Right cardiac atrium (tissue), 5 donors: ENCODE measurements at regions not wholly inside any gene's neighbourhood (a gene's known extent, or its start where the extent isn't known, plus 50 kb on each side); places are given as distances from the start of the nearest gene placed in this dataset.
"Not testable (repeated sequence)": the region's sequence is repeated elsewhere in the genome, so short reads cannot be mapped to it uniquely, and the experiment has no call there.

Experiments used
- ATAC-seq, 2 donors: fragments of 200-7000 bp; cut with Tn5 transposase; one replicate each; pipeline versions ENCODE4 v1.8.0 to v1.9.1; 2020; ENCODE audit warnings: moderate library complexity in 2 of 2, mild to moderate bottlenecking in 1 of 2
- DNase-seq, 3 donors: peaks; one replicate each; pipeline ENCODE4 v3.0.0-alpha.2; 2020
- H3K27ac ChIP-seq: one replicate; pipeline ENCODE4 v1.5.1; 2013; ENCODE audit warnings: mild to moderate bottlenecking, low read length, control low read depth, moderate library complexity
- H3K27me3 ChIP-seq: one replicate; pipeline ENCODE4 v1.6.1; 2013; ENCODE audit not compliant: control insufficient read depth, insufficient read depth
- H3K4me1 ChIP-seq: one replicate; pipeline ENCODE4 v1.6.1; 2013; ENCODE audit warnings: low read length; ENCODE audit not compliant: control insufficient read depth, insufficient read depth
- H3K4me3 ChIP-seq: one replicate; pipeline ENCODE4 v1.5.1; 2013; ENCODE audit warnings: low read length, control low read depth
- H3K9me3 ChIP-seq: one replicate; pipeline ENCODE4 v1.6.1; 2013; ENCODE audit warnings: low read length; ENCODE audit not compliant: control insufficient read depth
- WGBS: extraction: QIAGEN DNeasy Blood & Tissue Kit; methylation state at CpG from one replicate; pipeline ENCODE4 v1.1.7; 2013; 5-methylcytosine and 5-hydroxymethylcytosine counted together
- intact Hi-C, 4 donors: fragments of 100-400 bp; cut with DNase I; formaldehyde crosslinking; loops; one replicate each; pipeline versions ENCODE4 v1.11.0 to v1.14.0; 2022 to 2023
- donor health status: healthy with polysubstance abuse.
- donor health status: DM: no; HTN: yes; CAD: no.
- donor health status: DM: no; HTN: no; CAD: no.
- donor health status: DM: no; HTN: yes; CAD: no; lungs with severe emphysema.
- donor health status: DM: yes; HTN: yes; CAD: no.

DNA sequence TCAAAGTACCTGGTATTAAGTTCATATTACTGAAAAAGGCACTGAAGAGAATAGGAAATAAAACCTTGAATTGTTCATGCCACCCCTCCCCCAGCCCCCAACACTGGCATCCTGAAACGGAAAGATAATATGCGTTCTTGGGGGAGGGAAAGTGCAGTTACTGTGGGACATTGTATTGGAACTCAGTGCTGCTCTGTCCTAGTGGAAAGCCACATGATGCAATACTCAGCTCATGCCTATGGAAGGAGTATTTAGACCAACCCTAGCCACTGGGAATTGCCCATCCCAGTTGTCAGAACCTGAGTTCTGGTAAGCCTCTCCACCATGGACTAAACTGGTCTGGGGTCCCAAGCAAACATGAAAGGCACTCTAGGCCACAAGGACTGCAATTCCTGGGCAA is 680.8 kb upstream of the BCHE start:
- H3K4me3 ChIP-seq, result no peak overlapping the region
- intact Hi-C loops, result no loop called here
- no peaks in the 10 kb centered on the region for H3K27me3 ChIP-seq
- no peaks in the 10 kb centered on the region for H3K9me3 ChIP-seq
- H3K27ac ChIP-seq, result no peak overlapping the region
- DNase-seq (no peak), ATAC-seq (no peak)
- 93% methylated on average over 2 of the region's 2 CpGs for WGBS
- H3K4me1 ChIP-seq, result no peaks in the 10 kb centered on the region

DNA sequence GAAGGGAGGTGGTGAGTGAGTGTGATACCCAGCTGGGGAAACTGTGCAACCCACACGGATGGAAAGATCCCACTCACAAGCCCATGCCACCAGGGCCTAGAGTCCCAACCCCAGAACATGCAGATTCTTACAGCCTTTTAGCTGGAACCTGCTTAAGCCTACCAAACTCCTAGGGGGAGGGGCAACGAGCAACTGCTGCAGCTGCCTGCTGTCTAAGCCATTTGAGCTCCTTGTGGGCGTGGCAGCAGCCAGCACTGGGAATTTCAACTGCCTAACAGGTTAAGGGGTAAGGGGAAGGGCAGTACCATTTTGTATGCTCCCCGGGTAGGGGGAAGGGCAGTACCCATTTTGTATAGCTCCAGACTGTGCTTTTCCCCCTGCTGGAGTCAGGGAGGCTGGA is 673.2 kb upstream of the BCHE start:
- no peaks in the 10 kb centered on the region for H3K9me3 ChIP-seq
- no peak for DNase-seq
- no peak for ATAC-seq
- 56% methylated on average over 4 of the region's 4 CpGs for WGBS
- no peak overlapping the region for H3K4me3 ChIP-seq
- H3K27ac ChIP-seq, result no peak overlapping the region
- H3K4me1 ChIP-seq, result no peaks in the 10 kb centered on the region
- intact Hi-C loops, result no loop called here
- H3K27me3 ChIP-seq, result no peaks in the 10 kb centered on the region

DNA sequence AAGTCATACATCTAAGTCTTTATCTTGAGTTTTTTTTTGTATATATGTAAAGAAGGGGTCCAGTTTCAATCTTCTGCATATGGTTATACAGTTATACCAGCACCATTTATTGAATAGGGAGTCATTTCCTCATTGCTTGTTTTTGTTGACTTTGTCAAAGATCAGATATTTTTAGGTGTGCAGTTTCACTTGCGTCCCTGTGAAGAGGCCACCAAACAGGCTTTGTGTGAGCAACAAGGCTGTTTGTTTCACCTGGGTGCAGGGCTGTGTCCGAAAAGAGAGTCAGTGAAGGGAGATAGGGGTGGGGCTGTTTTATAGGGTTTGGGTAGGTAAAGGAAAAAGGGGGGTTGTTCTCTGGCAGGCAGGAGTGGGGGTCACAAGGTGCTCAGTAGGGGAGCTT is 663.2 kb upstream of the BCHE start:
- H3K9me3 ChIP-seq, H3K27ac ChIP-seq, ATAC-seq, H3K4me1 ChIP-seq, H3K27me3 ChIP-seq, DNase-seq, H3K4me3 ChIP-seq, intact Hi-C loops: not testable (repeated sequence)
- 83% methylated on average over 2 of the region's 2 CpGs for WGBS

- Histone ChIP-seq H3K27me3 (no peaks in the 10 kb centered on the region), H3K9me3 (no peaks in the 10 kb centered on the region), H3K4me1 (no peaks in the 10 kb centered on the region), H3K4me3 (no peak overlapping the region), H3K27ac (no peak overlapping the region)
- DNase-seq (no peak), ATAC-seq (no peak)
- 62% methylated on average over 3 of the region's 3 CpGs for WGBS
- intact Hi-C loops, result no loop called here
These were observed 662.4 kb upstream of the BCHE start for GRCh38 chr3:166499636-166500035.

DNA sequence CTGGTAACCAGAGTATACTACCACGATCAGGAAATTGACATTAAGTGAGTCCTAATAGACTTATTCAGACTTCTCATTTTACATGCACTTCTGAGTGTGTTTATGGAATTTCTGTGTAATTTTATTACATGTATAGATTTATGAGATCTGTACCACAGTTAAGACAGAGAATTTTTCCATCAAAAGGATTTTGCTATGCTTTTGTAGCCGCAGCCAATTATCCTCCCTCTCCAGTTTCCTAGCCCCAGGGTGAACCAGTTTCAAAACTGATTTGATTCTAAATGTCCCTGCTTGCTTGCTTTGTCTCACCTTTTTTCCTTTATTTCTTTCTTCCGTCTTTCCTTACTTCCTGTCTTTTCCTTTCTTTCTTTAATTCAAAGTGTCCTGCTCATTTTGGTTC is 661.2 kb upstream of the BCHE start:
- no peak for ATAC-seq
- H3K9me3 ChIP-seq, result no peaks in the 10 kb centered on the region
- H3K27ac ChIP-seq, result no peak overlapping the region
- intact Hi-C loops, result no loop called here
- WGBS, result 58% methylated on average over 3 of the region's 3 CpGs
- no peaks in the 10 kb centered on the region for H3K27me3 ChIP-seq
- no peak overlapping the region for H3K4me3 ChIP-seq
- no peaks in the 10 kb centered on the region for H3K4me1 ChIP-seq
- no peak for DNase-seq

- Histone ChIP-seq H3K27ac (no peak overlapping the region), H3K4me1 (no peaks in the 10 kb centered on the region), H3K27me3 (no peaks in the 10 kb centered on the region), H3K4me3 (no peak overlapping the region), H3K9me3 (no peaks in the 10 kb centered on the region)
- ATAC-seq, result no peak
- intact Hi-C loops, result no loop called here
- DNase-seq, result no peak
- 93% methylated on average over 10 of the region's 10 CpGs for WGBS
These were observed 652.6 kb upstream of the BCHE start for GRCh38 chr3:166489826-166490225.

DNA sequence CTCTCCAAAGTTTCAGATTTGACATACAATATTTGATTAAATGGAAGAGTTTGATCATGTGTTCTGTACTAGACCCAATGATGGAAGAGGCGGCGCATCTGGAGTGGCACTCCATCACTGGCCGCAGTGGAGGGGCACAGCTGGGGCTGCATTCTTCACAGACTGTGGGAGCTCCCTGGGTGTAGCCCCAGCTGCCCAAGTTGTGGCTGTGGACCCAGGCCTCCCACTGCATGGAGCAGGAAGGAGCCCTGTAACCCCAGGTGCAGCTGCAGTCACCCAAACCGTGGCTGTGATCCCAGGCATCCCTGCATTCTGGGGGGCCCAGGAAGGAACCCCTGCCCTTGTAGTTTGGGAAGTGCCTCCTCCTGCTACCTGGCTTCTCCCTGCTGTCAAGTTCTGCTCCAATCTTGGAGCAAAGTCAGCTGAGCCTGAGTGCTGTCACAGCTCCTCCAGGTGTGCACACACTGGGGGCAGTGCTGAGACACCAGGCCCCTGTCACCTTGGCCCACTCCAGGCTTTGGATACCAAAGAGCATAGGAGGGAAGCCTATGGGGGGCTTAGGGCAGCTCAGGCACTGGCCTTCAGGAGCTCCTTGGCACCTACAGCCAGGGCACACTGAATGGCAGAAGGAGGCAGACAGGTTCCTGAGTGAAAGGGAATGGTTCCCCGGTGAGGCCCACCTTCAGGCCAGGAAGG is 651.9 kb upstream of the BCHE start:
- DNase-seq, result no peak
- no peaks in the 10 kb centered on the region for H3K4me1 ChIP-seq
- H3K27me3 ChIP-seq, result no peaks in the 10 kb centered on the region
- no peak overlapping the region for H3K4me3 ChIP-seq
- intact Hi-C loops, result no loop called here
- H3K9me3 ChIP-seq, result no peaks in the 10 kb centered on the region
- ATAC-seq, result peak in 1 of 2 donors; percentile 19
- no peak overlapping the region for H3K27ac ChIP-seq
- WGBS, result 86% methylated on average over 5 of the region's 5 CpGs

GRCh38 chr3:166484470-166484869 is 647.2 kb upstream of the BCHE start:
- no peaks in the 10 kb centered on the region for H3K4me1 ChIP-seq
- no peak overlapping the region for H3K4me3 ChIP-seq
- no peaks in the 10 kb centered on the region for H3K9me3 ChIP-seq
- intact Hi-C loops, result no loop called here
- 81% methylated on average over 3 of the region's 3 CpGs for WGBS
- H3K27me3 ChIP-seq, result no peaks in the 10 kb centered on the region
- H3K27ac ChIP-seq, result no peak overlapping the region
- ATAC-seq (no peak), DNase-seq (no peak)

DNA sequence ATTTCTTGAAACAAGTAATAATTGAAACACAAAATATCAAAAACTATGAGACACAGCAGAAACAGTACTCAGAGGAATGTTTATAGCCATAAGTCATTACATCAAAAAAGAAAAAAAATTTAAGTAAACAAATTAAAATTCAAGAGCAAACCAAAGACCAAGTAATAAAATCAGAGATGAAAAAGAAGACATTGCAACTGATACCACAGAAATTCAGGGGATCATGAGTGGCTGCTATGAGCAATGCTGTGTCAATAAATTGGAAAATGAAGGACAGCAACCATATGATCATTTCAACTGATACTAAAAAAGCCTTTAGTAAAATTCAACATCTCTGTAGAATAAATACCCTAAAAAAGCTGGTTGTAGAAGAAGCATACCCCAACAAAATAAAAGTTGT is 644.1 kb upstream of the BCHE start:
- Histone ChIP-seq H3K4me1 (no peaks in the 10 kb centered on the region), H3K9me3 (no peaks in the 10 kb centered on the region), H3K4me3 (no peak overlapping the region), H3K27me3 (no peaks in the 10 kb centered on the region), H3K27ac (no peak overlapping the region)
- no peak for ATAC-seq
- intact Hi-C loops, result no loop called here
- DNase-seq, result no peak

DNA sequence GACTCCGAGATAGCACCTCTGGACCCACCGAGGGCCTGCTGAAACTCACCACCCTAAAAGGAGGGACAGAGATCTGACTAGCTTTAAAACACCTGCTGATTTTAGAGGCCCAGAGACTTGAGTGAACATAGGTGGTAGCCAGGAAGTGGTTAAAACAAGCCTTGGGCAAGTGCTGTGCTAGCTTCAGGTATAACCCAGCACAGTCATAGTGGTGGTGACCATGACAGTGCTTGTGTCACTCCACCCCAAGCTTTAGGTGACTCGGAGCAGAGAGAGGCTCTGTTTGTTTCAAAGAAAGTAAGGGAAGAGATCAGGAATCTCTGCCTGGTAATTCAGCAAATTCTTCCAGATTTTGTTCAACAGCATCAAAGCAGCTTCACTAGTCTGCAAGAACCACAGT is 641.1 kb upstream of the BCHE start:
- DNase-seq (no peak), ATAC-seq (no peak)
- WGBS, result 76% methylated on average over 3 of the region's 3 CpGs
- no peak overlapping the region for H3K27ac ChIP-seq
- no peak overlapping the region for H3K4me3 ChIP-seq
- no peaks in the 10 kb centered on the region for H3K9me3 ChIP-seq
- no peaks in the 10 kb centered on the region for H3K4me1 ChIP-seq
- H3K27me3 ChIP-seq, result no peaks in the 10 kb centered on the region
- intact Hi-C loops, result no loop called here

GRCh38 chr3:166473501-166473900 is 636.3 kb upstream of the BCHE start:
- Histone ChIP-seq H3K27ac (no peak overlapping the region), H3K27me3 (no peaks in the 10 kb centered on the region), H3K4me1 (no peaks in the 10 kb centered on the region), H3K4me3 (no peak overlapping the region), H3K9me3 (no peaks in the 10 kb centered on the region)
- 80% methylated on average over 2 of the region's 2 CpGs for WGBS
- intact Hi-C loops, result no loop called here
- no peak for ATAC-seq
- DNase-seq, result no peak

DNA sequence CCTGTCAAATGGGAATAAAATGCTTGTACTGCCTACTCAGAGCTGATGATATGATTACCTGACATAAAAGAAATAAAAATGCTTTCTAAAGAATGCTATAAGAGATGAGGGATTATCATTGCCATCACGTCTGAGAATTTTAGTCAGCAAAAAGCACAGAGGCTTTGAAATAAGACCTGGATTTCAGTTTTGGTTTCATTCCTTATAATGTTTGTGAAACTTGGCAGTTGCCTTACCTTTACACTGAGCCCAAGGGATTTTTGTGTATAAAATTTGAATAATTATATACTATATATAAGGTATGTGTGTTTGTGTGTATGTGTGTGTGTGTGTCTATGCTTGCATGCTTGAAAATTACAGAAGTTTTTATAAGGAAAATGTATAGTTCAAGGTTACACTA is 634.8 kb upstream of the BCHE start:
- intact Hi-C loops, result no loop called here
- 51% methylated on average over 1 of the region's 1 CpG for WGBS
- H3K27me3 ChIP-seq, result no peaks in the 10 kb centered on the region
- DNase-seq, result no peak
- no peak overlapping the region for H3K27ac ChIP-seq
- H3K9me3 ChIP-seq, result no peaks in the 10 kb centered on the region
- no peak for ATAC-seq
- H3K4me3 ChIP-seq, result no peak overlapping the region
- H3K4me1 ChIP-seq, result no peaks in the 10 kb centered on the region
